Upper lobe of left lung (tissue), 6 donors: ENCODE measurements at regions not wholly inside any gene's neighbourhood (a gene's known extent, or its start where the extent isn't known, plus 50 kb on each side); places are given as distances from the start of the nearest gene placed in this dataset.
"Not testable (repeated sequence)": the region's sequence is repeated elsewhere in the genome, so short reads cannot be mapped to it uniquely, and the experiment has no call there.

Experiments used
- ATAC-seq, 2 donors: fragments of 200-7000 bp; cut with Tn5 transposase; one replicate each; pipeline ENCODE4 v1.9.1; 2022; ENCODE audit warnings: mild to moderate bottlenecking in 2 of 2, moderate library complexity in 2 of 2; ENCODE audit not compliant: low FRiP score in 2 of 2
- DNase-seq, 2 donors: peaks; one replicate each; pipeline ENCODE4 v3.0.0-alpha.2; 2019 to 2020
- H3K27ac ChIP-seq, 4 donors: fragments of 200-600 bp; sonication (generic); one replicate each; pipeline ENCODE4 v1.5.1; 2016 to 2019
- H3K27me3 ChIP-seq, 4 donors: fragments of 200-600 bp; sonication (generic); one replicate each; pipeline ENCODE4 v1.5.1; 2017 to 2019
- H3K36me3 ChIP-seq, 4 donors: fragments of 200-600 bp; sonication (generic); one replicate each; pipeline ENCODE4 v1.5.1; 2016 to 2019
- H3K4me1 ChIP-seq, 4 donors: fragments of 200-600 bp; sonication (generic); one replicate each; pipeline ENCODE4 v1.5.1; 2018 to 2019
- H3K4me3 ChIP-seq, 4 donors: fragments of 200-600 bp; sonication (generic); one replicate each; pipeline ENCODE4 v1.5.1; 2017 to 2019; ENCODE audit warnings: mild to moderate bottlenecking in 2 of 4, moderate library complexity in 1 of 4
- H3K9me3 ChIP-seq, 4 donors: fragments of 200-600 bp; sonication (generic); one replicate each; pipeline ENCODE4 v1.5.1; 2018 to 2019
- EP300 ChIP-seq, 4 donors: sonication (generic); formaldehyde crosslinking; IDR thresholded peaks; one replicate each; pipeline ENCODE4 v1.5.1; 2017; ENCODE audit warnings: antibody characterized with exemption in 4 of 4, control low read depth in 2 of 4
- POLR2A ChIP-seq, 4 donors: fragments of 450-650 bp; IDR thresholded peaks; one replicate each; pipeline ENCODE4 v1.5.1; 2016 to 2017; ENCODE audit warnings: antibody characterized with exemption in 4 of 4, mild to moderate bottlenecking in 2 of 4
- POLR2AphosphoS5 ChIP-seq, 2 donors: sonication (generic); formaldehyde crosslinking; IDR thresholded peaks; one replicate each; pipeline ENCODE4 v1.5.1; 2017; ENCODE audit warnings: antibody characterized with exemption in 2 of 2
- WGBS, 2 donors: methylation state at CpG; one replicate each; pipeline ENCODE4 v1.1.5; 2017 to 2018; 5-methylcytosine and 5-hydroxymethylcytosine counted together
- TF ChIP-seq, protein P1 (sequence below), 6 experiments: fragments of 450-650 bp in 4 of 6; fragments of 200-600 bp in 2 of 6; sonication (generic) in 2 of 6; IDR thresholded peaks; one replicate each; pipeline ENCODE4 v1.5.1; 2016 to 2019; ENCODE audit warnings: antibody characterized with exemption in 6 of 6
- donor health status: DM: no; HTN: no; CAD: no; lungs with moderate emphysema.
- donor health status: DM: no; HTN: yes; CAD: no; lungs with severe emphysema.

DNA sequence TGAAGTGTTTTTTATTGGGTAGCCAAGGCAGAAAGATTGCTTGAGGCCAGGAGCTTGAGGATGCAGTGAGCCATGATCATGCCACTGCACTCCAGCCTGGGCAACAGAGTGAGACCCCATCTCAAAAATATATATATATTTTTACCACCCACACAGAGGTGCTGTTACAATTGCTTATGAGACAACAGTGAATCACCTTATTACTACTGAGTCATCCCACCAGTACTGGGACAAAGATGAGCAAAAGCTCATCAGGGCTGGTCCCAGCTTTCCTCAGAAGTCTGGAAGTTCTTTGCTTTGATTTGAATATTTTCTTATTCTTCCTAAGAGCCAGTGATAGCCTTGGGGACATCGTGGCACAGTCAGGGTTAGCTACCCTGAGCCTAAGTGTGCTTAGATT, 207.7 kb downstream of the SOX2 start:
- Histone ChIP-seq H3K27ac (no peak overlapping the region), H3K27me3 (no peaks in the 10 kb centered on the region), H3K4me3 (no peak overlapping the region), H3K9me3 (no peaks in the 10 kb centered on the region), H3K36me3 (no peaks in the 10 kb centered on the region), H3K4me1 (no peaks in the 10 kb centered on the region)
- ATAC-seq (no peak), DNase-seq (no peak)
- 74 to 78% methylated on average over 1 of the region's 1 CpG for WGBS, 2 donors
- TF ChIP-seq POLR2AphosphoS5 (IDR thresholded peaks at IDR 0.05) = no peak
- no peak for TF ChIP-seq EP300 (IDR thresholded peaks at IDR 0.05)
- TF ChIP-seq, protein P1, sequence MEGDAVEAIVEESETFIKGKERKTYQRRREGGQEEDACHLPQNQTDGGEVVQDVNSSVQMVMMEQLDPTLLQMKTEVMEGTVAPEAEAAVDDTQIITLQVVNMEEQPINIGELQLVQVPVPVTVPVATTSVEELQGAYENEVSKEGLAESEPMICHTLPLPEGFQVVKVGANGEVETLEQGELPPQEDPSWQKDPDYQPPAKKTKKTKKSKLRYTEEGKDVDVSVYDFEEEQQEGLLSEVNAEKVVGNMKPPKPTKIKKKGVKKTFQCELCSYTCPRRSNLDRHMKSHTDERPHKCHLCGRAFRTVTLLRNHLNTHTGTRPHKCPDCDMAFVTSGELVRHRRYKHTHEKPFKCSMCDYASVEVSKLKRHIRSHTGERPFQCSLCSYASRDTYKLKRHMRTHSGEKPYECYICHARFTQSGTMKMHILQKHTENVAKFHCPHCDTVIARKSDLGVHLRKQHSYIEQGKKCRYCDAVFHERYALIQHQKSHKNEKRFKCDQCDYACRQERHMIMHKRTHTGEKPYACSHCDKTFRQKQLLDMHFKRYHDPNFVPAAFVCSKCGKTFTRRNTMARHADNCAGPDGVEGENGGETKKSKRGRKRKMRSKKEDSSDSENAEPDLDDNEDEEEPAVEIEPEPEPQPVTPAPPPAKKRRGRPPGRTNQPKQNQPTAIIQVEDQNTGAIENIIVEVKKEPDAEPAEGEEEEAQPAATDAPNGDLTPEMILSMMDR (IDR thresholded peaks at IDR 0.05) = no peak
- TF ChIP-seq POLR2A (IDR thresholded peaks at IDR 0.05) = no peak

DNA sequence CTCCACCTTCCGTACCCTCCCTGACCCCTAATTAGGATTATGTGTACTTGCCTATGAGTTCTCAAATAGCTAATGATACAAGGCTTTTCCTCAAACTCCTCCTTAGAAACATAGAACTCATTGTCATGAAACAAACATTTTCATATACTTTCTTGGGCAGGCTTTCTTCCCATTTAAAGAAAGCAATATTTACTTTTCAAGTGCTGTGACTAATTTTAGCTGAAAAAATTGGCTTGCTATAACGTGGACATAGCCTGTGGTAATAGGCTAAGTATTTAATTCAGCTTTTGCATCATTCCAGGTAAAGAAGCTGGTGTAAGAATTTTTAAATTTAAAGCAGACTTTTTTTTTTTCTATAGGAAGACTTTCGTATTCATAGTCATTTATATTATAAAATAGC, 208.7 kb downstream of the SOX2 start:
- Histone ChIP-seq H3K36me3 (no peaks in the 10 kb centered on the region), H3K4me3 (no peak overlapping the region), H3K4me1 (no peaks in the 10 kb centered on the region), H3K27ac (no peak overlapping the region), H3K9me3 (peaks cover 0 to under 1% (median 0%) of the 10 kb centered on the region in 4 donors), H3K27me3 (no peaks in the 10 kb centered on the region)
- DNase-seq = no peak
- no peak for TF ChIP-seq POLR2A (IDR thresholded peaks at IDR 0.05)
- TF ChIP-seq, protein P1 (IDR thresholded peaks at IDR 0.05) = no peak
- no peak for TF ChIP-seq POLR2AphosphoS5 (IDR thresholded peaks at IDR 0.05)
- no peak for TF ChIP-seq EP300 (IDR thresholded peaks at IDR 0.05)
- WGBS, 2 donors = 68 to 70% methylated on average over 3 of the region's 3 CpGs
- ATAC-seq = no peak

DNA sequence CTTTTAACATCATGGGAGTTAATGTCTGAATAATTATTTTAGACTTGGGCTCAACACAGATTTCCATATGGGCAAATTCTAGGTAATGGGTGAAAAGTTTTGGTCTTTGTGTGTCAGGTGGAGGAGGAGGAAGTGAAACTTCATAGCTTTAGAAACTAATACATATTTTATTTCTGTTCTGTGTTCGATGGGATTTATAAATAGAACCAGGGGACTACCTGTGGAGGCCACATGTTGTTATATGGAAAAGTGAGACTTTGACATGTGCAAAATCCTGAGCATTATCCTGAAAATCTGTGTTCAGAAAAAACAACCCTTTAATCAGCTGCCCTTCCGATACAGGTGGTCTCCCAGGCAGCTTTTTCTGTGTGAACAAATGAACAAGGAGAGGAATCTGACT, 209.5 kb downstream of the SOX2 start:
- H3K27me3 ChIP-seq = no peaks in the 10 kb centered on the region
- 79 to 85% methylated on average over 2 of the region's 2 CpGs for WGBS, 2 donors
- peaks cover 0 to 9% (median 0%) of the 10 kb centered on the region in 4 donors for H3K9me3 ChIP-seq
- DNase-seq (no peak), ATAC-seq (no peak)
- no peaks in the 10 kb centered on the region for H3K4me1 ChIP-seq
- no peaks in the 10 kb centered on the region for H3K36me3 ChIP-seq
- TF ChIP-seq EP300 (IDR thresholded peaks at IDR 0.05) (no peak), POLR2A (IDR thresholded peaks at IDR 0.05) (no peak), POLR2AphosphoS5 (IDR thresholded peaks at IDR 0.05) (no peak)
- TF ChIP-seq, protein P1 (IDR thresholded peaks at IDR 0.05) = no peak
- no peak overlapping the region for H3K4me3 ChIP-seq
- H3K27ac ChIP-seq = no peak overlapping the region

DNA sequence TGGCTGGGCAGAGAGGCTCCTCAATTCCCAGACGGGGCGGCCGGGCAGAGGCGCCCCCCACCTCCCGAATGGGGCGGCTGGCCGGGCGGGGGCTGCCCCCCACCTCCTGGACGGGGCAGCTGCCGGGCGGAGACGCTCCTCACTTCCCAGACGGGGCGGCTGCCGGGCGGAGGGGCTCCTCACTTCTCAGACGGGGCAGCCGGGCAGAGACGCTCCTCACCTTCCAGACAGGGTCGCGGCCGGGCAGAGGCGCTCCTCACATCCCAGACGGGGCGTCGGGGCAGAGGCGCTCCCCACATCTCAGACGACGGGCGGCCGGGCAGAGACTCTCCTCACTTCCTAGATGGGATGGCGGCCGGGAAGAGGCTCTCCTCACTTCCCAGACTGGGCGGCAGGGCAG, 214.1 kb downstream of the SOX2 start:
- not testable (repeated sequence) for H3K27ac ChIP-seq, H3K27me3 ChIP-seq, H3K4me1 ChIP-seq, ATAC-seq, H3K36me3 ChIP-seq, H3K4me3 ChIP-seq
- DNase-seq = peak in 1 of 2 donors; percentile 68
- H3K9me3 ChIP-seq = peaks cover 0 to 12% (median 0%) of the 10 kb centered on the region in 4 donors
- 96 to 100% methylated on average over 1 to 27 of the region's 34 CpGs for WGBS, 2 donors

DNA sequence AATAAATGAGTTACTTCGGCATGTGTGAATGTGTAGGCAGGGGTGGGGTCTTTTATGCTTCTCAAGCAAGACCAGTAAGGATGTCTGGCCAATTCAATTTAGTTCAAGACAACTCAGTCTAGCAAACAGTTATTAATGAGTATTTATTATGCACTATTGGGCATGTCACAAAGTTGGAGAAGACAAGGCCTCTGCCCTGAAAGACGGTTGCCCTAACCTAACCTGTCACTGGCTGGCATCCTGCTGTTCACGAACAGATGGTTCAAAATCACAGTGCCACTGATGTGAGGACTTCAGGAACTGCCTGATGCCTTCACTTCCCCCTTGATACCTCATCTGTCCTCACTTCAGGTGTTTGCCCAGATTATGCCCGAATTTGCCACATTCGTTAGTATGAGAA, 217.8 kb downstream of the SOX2 start:
- Histone ChIP-seq H3K4me1 (no peaks in the 10 kb centered on the region), H3K36me3 (no peaks in the 10 kb centered on the region), H3K27me3 (no peaks in the 10 kb centered on the region), H3K4me3 (no peak overlapping the region), H3K9me3 (peaks cover 0 to 12% (median 0%) of the 10 kb centered on the region in 4 donors), H3K27ac (no peak overlapping the region)
- ATAC-seq (no peak), DNase-seq (no peak)
- 79 to 87% methylated on average over 5 of the region's 5 CpGs for WGBS, 2 donors
- TF ChIP-seq POLR2A (IDR thresholded peaks at IDR 0.05) (no peak), POLR2AphosphoS5 (IDR thresholded peaks at IDR 0.05) (no peak), EP300 (IDR thresholded peaks at IDR 0.05) (no peak)
- TF ChIP-seq, protein P1 (IDR thresholded peaks at IDR 0.05) = no peak
